Prostate gland (tissue), 2 donors: ENCODE measurements at regions not wholly inside any gene's neighbourhood (a gene's known extent, or its start where the extent isn't known, plus 50 kb on each side); places are given as distances from the start of the nearest gene placed in this dataset.
"Not testable (repeated sequence)": the region's sequence is repeated elsewhere in the genome, so short reads cannot be mapped to it uniquely, and the experiment has no call there.

ENCODE experiments used
- DNase-seq: peaks from one replicate; pipeline ENCODE4 v3.0.0-alpha.2; 2019; ENCODE audit warnings: low spot score
- H3K27ac ChIP-seq, 2 donors: fragments of 200-600 bp; sonication (generic); 2 replicates each; pipeline ENCODE4 v1.5.1; 2017 to 2019
- H3K27me3 ChIP-seq: fragments of 200-600 bp; sonication (generic); replicated peaks from 2 replicates; pipeline ENCODE4 v1.5.1; 2019; ENCODE audit not compliant: insufficient read depth
- H3K36me3 ChIP-seq, 2 donors: fragments of 200-600 bp; sonication (generic); 1 replicate in 1 of 2; 2 replicates in 1 of 2; pipeline versions ENCODE4 v1.5.1 to v1.8.1; 2017 to 2019
- H3K4me1 ChIP-seq: fragments of 200-600 bp; sonication (generic); replicated peaks from 2 replicates; pipeline ENCODE4 v1.5.1; 2019
- H3K4me3 ChIP-seq, 2 donors: fragments of 200-600 bp; sonication (generic); 2 replicates each; pipeline ENCODE4 v1.5.1; 2017 to 2019
- H3K9me3 ChIP-seq: fragments of 200-600 bp; sonication (generic); 2 replicates; pipeline ENCODE4 v1.5.1; 2017
- POLR2A ChIP-seq: fragments of 450-650 bp; IDR thresholded peaks from one replicate; pipeline ENCODE4 v1.6.1; 2016; ENCODE audit warnings: antibody characterized with exemption, mild to moderate bottlenecking
- POLR2AphosphoS5 ChIP-seq: sonication (generic); formaldehyde crosslinking; IDR thresholded peaks from one replicate; pipeline ENCODE4 v1.6.1; 2017; ENCODE audit warnings: antibody characterized with exemption
- WGBS: methylation state at CpG from one replicate; pipeline ENCODE4 v1.1.5; 2018; 5-methylcytosine and 5-hydroxymethylcytosine counted together
- intact Hi-C: fragments of 100-400 bp; cut with DNase I; formaldehyde crosslinking; loops from one replicate; pipeline ENCODE4 v1.14.2; 2022
- TF ChIP-seq, protein P1 (sequence below), 4 experiments: fragments of 200-600 bp in 2 of 4; fragments of 450-650 bp in 2 of 4; sonication (generic) in 2 of 4; IDR thresholded peaks; 1 replicate in 3 of 4; 2 replicates in 1 of 4; pipeline ENCODE4 v1.5.1; 2016 to 2019; ENCODE audit warnings: antibody characterized with exemption in 4 of 4, mild to moderate bottlenecking in 2 of 4, moderate library complexity in 2 of 4

DNA sequence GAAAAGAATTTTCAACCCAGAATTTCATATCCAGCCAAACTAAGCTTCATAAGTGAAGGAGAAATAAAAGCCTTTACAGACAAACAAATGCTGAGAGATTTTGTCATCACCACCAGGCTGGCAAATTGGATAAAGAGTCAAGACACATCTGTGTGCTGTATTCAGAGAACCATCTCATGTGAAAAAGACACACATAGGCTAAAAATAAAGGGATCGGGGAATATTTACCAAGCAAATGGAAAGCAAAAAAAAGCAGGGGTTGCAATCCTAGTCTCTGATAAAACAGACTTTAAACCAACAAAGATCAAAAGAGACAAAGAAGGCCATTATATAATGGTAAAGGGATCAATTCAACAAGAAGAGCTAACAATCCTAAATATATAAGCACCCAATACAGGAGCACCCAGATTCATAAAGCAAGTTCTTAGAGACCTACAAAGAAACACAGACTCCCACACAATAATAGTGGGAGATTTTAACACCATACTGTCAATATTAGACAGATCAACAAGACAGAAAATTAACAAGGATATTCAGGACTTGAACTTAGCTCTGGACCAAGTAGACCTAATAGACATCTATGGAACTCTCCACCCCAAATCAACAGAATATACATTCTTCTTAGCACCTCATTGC is 55.9 kb upstream of the ACSM6 start:
- intact Hi-C loops, result not testable (repeated sequence)
- 56% methylated on average over 1 of the region's 1 CpG for WGBS

GRCh38 chr10:95134490-95134889 is 59.5 kb upstream of the ACSM6 start:
- WGBS, result 94% methylated on average over 1 of the region's 1 CpG
- DNase-seq, result no peak
- H3K4me3 ChIP-seq, result no peak overlapping the region
- intact Hi-C loops, result no loop called here
- no peaks in the 10 kb centered on the region for H3K4me1 ChIP-seq
- no peaks in the 10 kb centered on the region for H3K36me3 ChIP-seq
- TF ChIP-seq POLR2AphosphoS5, result no peak
- TF ChIP-seq POLR2A, result no peak
- TF ChIP-seq, protein P1, sequence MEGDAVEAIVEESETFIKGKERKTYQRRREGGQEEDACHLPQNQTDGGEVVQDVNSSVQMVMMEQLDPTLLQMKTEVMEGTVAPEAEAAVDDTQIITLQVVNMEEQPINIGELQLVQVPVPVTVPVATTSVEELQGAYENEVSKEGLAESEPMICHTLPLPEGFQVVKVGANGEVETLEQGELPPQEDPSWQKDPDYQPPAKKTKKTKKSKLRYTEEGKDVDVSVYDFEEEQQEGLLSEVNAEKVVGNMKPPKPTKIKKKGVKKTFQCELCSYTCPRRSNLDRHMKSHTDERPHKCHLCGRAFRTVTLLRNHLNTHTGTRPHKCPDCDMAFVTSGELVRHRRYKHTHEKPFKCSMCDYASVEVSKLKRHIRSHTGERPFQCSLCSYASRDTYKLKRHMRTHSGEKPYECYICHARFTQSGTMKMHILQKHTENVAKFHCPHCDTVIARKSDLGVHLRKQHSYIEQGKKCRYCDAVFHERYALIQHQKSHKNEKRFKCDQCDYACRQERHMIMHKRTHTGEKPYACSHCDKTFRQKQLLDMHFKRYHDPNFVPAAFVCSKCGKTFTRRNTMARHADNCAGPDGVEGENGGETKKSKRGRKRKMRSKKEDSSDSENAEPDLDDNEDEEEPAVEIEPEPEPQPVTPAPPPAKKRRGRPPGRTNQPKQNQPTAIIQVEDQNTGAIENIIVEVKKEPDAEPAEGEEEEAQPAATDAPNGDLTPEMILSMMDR (IDR thresholded peaks at IDR 0.05), result no peak
- H3K27ac ChIP-seq, result no peak overlapping the region
- no peaks in the 10 kb centered on the region for H3K27me3 ChIP-seq
- H3K9me3 ChIP-seq, result no peaks in the 10 kb centered on the region

More for the DNA sequence above, 55.9 kb upstream of the ACSM6 start:
- H3K27me3 ChIP-seq, H3K27ac ChIP-seq, H3K4me1 ChIP-seq, H3K9me3 ChIP-seq, H3K36me3 ChIP-seq, H3K4me3 ChIP-seq, DNase-seq: not testable (repeated sequence)

DNA sequence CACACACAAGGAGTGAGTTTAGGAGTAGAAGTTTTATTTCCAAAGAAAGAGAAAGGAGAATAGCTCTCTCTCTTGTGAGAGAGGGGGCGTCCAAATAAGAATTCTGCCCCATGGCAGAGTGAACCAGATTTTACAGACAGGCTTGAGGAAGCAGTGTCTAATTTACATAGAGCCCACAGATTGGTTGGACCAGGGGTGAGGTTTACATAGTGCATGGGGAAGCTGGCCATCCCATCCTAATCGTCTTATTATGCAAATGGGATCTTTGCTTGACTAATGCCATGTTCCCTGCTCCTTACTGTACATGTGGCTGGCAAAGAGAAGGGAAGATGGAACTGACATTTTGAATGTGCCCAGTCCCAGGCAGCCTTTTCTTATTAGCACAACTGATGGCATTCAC is 60.0 kb upstream of the ACSM6 start:
- WGBS, result 58% methylated on average over 2 of the region's 2 CpGs
- no peak for DNase-seq
- intact Hi-C loops, result no loop called here
- TF ChIP-seq, protein P1 (IDR thresholded peaks at IDR 0.05), result no peak
- TF ChIP-seq POLR2AphosphoS5 (no peak), POLR2A (no peak)
- no peaks in the 10 kb centered on the region for H3K4me1 ChIP-seq
- no peak overlapping the region for H3K27ac ChIP-seq
- H3K36me3 ChIP-seq, result no peaks in the 10 kb centered on the region
- H3K4me3 ChIP-seq, result no peak overlapping the region
- no peaks in the 10 kb centered on the region for H3K9me3 ChIP-seq
- no peaks in the 10 kb centered on the region for H3K27me3 ChIP-seq

GRCh38 chr10:95133016-95133752 is 60.9 kb upstream of the ACSM6 start:
- TF ChIP-seq POLR2AphosphoS5, result no peak
- TF ChIP-seq, protein P1 (IDR thresholded peaks at IDR 0.05), result peak; percentile 29 to 74 (median 65)
- Histone ChIP-seq H3K27me3 (no peaks in the 10 kb centered on the region), H3K27ac (no peak overlapping the region), H3K4me3 (no peak overlapping the region), H3K9me3 (no peaks in the 10 kb centered on the region), H3K36me3 (no peaks in the 10 kb centered on the region), H3K4me1 (no peaks in the 10 kb centered on the region)
- DNase-seq, result peak; percentile 57
- 62% methylated on average over 4 of the region's 4 CpGs for WGBS
- intact Hi-C loops, result no loop called here

GRCh38 chr10:95130429-95130828 is 61.1 kb upstream of the CYP2C8 start:
- H3K27me3 ChIP-seq, DNase-seq, H3K4me1 ChIP-seq, H3K36me3 ChIP-seq, H3K9me3 ChIP-seq, H3K27ac ChIP-seq, H3K4me3 ChIP-seq, intact Hi-C loops: not testable (repeated sequence)
- 93% methylated on average over 2 of the region's 2 CpGs for WGBS

DNA sequence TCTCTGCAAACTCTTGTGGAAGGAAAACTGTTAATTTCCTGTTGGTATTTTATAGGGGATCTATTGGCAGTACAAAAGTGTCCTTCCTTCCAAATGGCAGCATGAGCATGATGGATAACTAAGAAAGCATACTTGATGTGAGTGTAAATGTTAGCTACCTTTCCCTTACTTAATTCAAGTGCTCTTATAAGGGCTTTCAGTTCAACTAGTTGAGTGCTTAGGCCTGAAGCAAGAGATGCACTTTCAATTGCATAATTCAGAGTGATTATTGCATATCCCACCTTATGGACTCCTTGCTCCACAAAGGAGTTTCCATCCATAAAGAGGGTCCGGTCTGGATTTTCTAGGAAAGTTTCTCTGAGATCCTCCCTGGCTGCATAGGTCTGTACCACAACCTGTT is 56.3 kb upstream of the CYP2C8 start:
- DNase-seq, result no peak
- WGBS, result 90% methylated on average over 1 of the region's 1 CpG
- H3K36me3 ChIP-seq, result no peaks in the 10 kb centered on the region
- H3K4me1 ChIP-seq, result no peaks in the 10 kb centered on the region
- no peaks in the 10 kb centered on the region for H3K27me3 ChIP-seq
- intact Hi-C loops, result no loop called here
- no peak overlapping the region for H3K27ac ChIP-seq
- H3K9me3 ChIP-seq, result no peaks in the 10 kb centered on the region
- no peak for TF ChIP-seq POLR2A
- no peak overlapping the region for H3K4me3 ChIP-seq
